Caco-2 (cell line): ENCODE measurements at regions not wholly inside any gene's neighbourhood (a gene's known extent, or its start where the extent isn't known, plus 50 kb on each side); places are given as distances from the start of the nearest gene placed in this dataset.

Experiments used
- BruUV-seq: library from RNA; stranded (reverse); fragments of 400-500 nt; replicated peaks from 2 replicates; lab custom pipeline; 2021; lab: Mats Ljungman, UMichigan
- CTCF ChIA-PET: fragments of 300-600 bp; sonication (Branson Sonifier 250); formaldehyde crosslinking; loops from one replicate; lab custom pipeline; 2022; ENCODE audit warnings: antibody characterized with exemption; lab: Charles Lee
- POLR2A ChIA-PET: fragments of 300-600 bp; sonication (Branson Sonifier 250); formaldehyde crosslinking; loops from one replicate; lab custom pipeline; 2022; ENCODE audit warnings: antibody characterized with exemption; lab: Charles Lee
- DNase-seq, 2 experiments: peaks; one replicate each; pipeline versions ENCODE4 v3.0.0 to v3.0.0-alpha.2; 2020 to 2022
- H3K27me3 ChIP-seq: replicated peaks from 2 replicates; pipeline ENCODE4 v1.6.0; 2011; ENCODE audit warnings: low read length; ENCODE audit not compliant: control insufficient read depth, insufficient read depth
- H3K36me3 ChIP-seq: 2 replicates; pipeline ENCODE4 v1.5.1; 2011; ENCODE audit warnings: low read length; ENCODE audit not compliant: control insufficient read depth, insufficient read depth
- H3K4me1 ChIP-seq: fragments of 250-450 bp; sonication (Bioruptor Pico); 2 replicates; pipeline ENCODE4 v1.5.1; 2020; ENCODE audit warnings: mild to moderate bottlenecking
- H3K4me3 ChIP-seq: 2 replicates; pipeline ENCODE4 v1.5.1; 2011; ENCODE audit warnings: low read depth, mild to moderate bottlenecking, control low read depth, low read length
- H3K9me3 ChIP-seq: fragments of 250-450 bp; sonication (Bioruptor Pico); 2 replicates; pipeline ENCODE4 v1.5.1; 2020; ENCODE audit warnings: mild to moderate bottlenecking, moderate library complexity
- H3K27ac Mint-ChIP-seq: one replicate; pipeline ENCODE4 v1.8.0; 2022; ENCODE audit warnings: mixed read lengths; ENCODE audit not compliant: unreplicated experiment
- H3K27me3 Mint-ChIP-seq: one replicate; pipeline ENCODE4 v1.8.0; 2022; ENCODE audit warnings: mixed read lengths; ENCODE audit not compliant: insufficient read depth, unreplicated experiment
- H3K36me3 Mint-ChIP-seq: one replicate; pipeline ENCODE4 v1.8.0; 2022; ENCODE audit warnings: mild to moderate bottlenecking, mixed read lengths; ENCODE audit not compliant: insufficient read depth, unreplicated experiment
- H3K4me1 Mint-ChIP-seq: one replicate; pipeline ENCODE4 v1.8.0; 2022; ENCODE audit warnings: low read depth, mixed read lengths; ENCODE audit not compliant: unreplicated experiment
- H3K4me3 Mint-ChIP-seq: one replicate; pipeline ENCODE4 v1.8.0; 2022; ENCODE audit warnings: mild to moderate bottlenecking, moderate library complexity, mixed read lengths; ENCODE audit not compliant: unreplicated experiment
- H3K9me3 Mint-ChIP-seq: one replicate; pipeline ENCODE4 v1.8.0; 2022; ENCODE audit warnings: mixed read lengths; ENCODE audit not compliant: unreplicated experiment
- CTCF ChIP-seq, 2 experiments: fragments of 200-600 bp in 1 of 2; IDR thresholded peaks; 1 replicate in 1 of 2; 2 replicates in 1 of 2; pipeline versions ENCODE4 v1.5.1 to v1.8.0; 2011 to 2022; ENCODE audit warnings: antibody characterized with exemption in 1 of 2, control low read depth in 1 of 2, inconsistent platforms in 1 of 2, low read depth in 1 of 2, low read length in 1 of 2, mild to moderate bottlenecking in 1 of 2, moderate library complexity in 1 of 2; ENCODE audit not compliant: insufficient read depth in 1 of 2, severe bottlenecking in 1 of 2, unreplicated experiment in 1 of 2
- intact Hi-C: fragments of 100-400 bp; cut with micrococcal nuclease; formaldehyde crosslinking; loops from one replicate; pipeline ENCODE4 v1.10.0; 2022; ENCODE audit not compliant: unreplicated experiment

- Histone ChIP-seq H3K9me3 (no peaks in the 10 kb centered on the region), H3K27me3 (no peaks in the 10 kb centered on the region), H3K36me3 (no peaks in the 10 kb centered on the region), H3K4me1 (no peaks in the 10 kb centered on the region), H3K4me3 (no peak overlapping the region)
- ChIA-PET POLR2A (no interaction called here), CTCF (no interaction called here)
- DNase-seq: no peak
- intact Hi-C loops: no loop called here
- Mint-ChIP-seq H3K4me1 (no peaks in the 10 kb centered on the region), H3K27me3 (peaks cover 17% of the 10 kb centered on the region), H3K9me3 (peaks cover 14% of the 10 kb centered on the region), H3K4me3 (no peak overlapping the region), H3K36me3 (no peaks in the 10 kb centered on the region), H3K27ac (no peak overlapping the region)
- no TSS peak for BruUV-seq
- TF ChIP-seq CTCF (IDR thresholded peaks at IDR 0.05; ENCODE audit: insufficient read depth in 1 of 2, low read depth in 1 of 2, low read length in 1 of 2, severe bottlenecking in 1 of 2, unreplicated experiment in 1 of 2): no peak
Observed at GRCh38 chr10:128943111-128943510, 523.9 kb upstream of the MGMT start.

- Histone ChIP-seq H3K36me3 (no peaks in the 10 kb centered on the region), H3K4me3 (no peak overlapping the region), H3K4me1 (no peaks in the 10 kb centered on the region), H3K27me3 (no peaks in the 10 kb centered on the region), H3K9me3 (no peaks in the 10 kb centered on the region)
- no peak for DNase-seq
- no TSS peak for BruUV-seq
- no peak for TF ChIP-seq CTCF (IDR thresholded peaks at IDR 0.05; ENCODE audit: insufficient read depth in 1 of 2, low read depth in 1 of 2, low read length in 1 of 2, severe bottlenecking in 1 of 2, unreplicated experiment in 1 of 2)
- Mint-ChIP-seq H3K4me1 (no peaks in the 10 kb centered on the region), H3K9me3 (peaks cover 14% of the 10 kb centered on the region), H3K4me3 (no peak overlapping the region), H3K27ac (no peak overlapping the region), H3K36me3 (no peaks in the 10 kb centered on the region), H3K27me3 (peaks cover 6% of the 10 kb centered on the region)
- ChIA-PET CTCF (no interaction called here), POLR2A (no interaction called here)
- intact Hi-C loops: no loop called here
Observed at GRCh38 chr10:128945398-128945797, 521.6 kb upstream of the MGMT start.

- Mint-ChIP-seq H3K4me1 (no peaks in the 10 kb centered on the region), H3K36me3 (no peaks in the 10 kb centered on the region), H3K27me3 (peaks cover 5% of the 10 kb centered on the region), H3K9me3 (peaks cover 14% of the 10 kb centered on the region), H3K27ac (no peak overlapping the region), H3K4me3 (no peak overlapping the region)
- BruUV-seq: no TSS peak
- Histone ChIP-seq H3K27me3 (no peaks in the 10 kb centered on the region), H3K4me1 (no peaks in the 10 kb centered on the region), H3K9me3 (no peaks in the 10 kb centered on the region), H3K36me3 (no peaks in the 10 kb centered on the region), H3K4me3 (no peak overlapping the region)
- no peak for TF ChIP-seq CTCF (IDR thresholded peaks at IDR 0.05; ENCODE audit: insufficient read depth in 1 of 2, low read depth in 1 of 2, low read length in 1 of 2, severe bottlenecking in 1 of 2, unreplicated experiment in 1 of 2)
- no peak for DNase-seq
- CTCF ChIA-PET: no interaction called here
- POLR2A ChIA-PET: no interaction called here
- intact Hi-C loops: no loop called here
Observed at GRCh38 chr10:128950159-128950915, 516.7 kb upstream of the MGMT start.
